ENCODE measurements at regions not wholly inside any gene's neighbourhood (a gene's known extent, or its start where the extent isn't known, plus 50 kb on each side); places are given as distances from the start of the nearest gene placed in this dataset.
"Not testable (repeated sequence)": the region's sequence is repeated elsewhere in the genome, so short reads cannot be mapped to it uniquely, and the experiment has no call there.

DNA sequence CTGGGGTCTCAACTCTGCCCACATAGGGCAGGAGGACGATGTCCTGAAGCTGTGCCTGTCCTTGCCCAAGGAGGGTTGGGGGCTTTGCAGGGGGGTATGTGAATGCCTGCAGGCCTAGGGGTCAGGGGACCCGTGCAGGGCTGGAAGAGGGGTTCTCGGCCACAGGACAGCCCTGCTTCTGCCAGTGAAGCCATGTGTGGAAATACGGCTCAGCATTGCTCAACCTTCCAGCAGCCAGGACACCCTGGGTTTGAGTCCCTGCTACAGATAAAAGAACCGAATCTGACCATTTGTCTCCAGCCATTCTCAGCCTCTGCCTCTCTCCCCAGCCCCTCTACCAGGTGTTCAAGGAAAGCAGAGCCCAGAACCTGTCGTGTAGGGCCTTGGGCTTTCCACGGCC is 61.9 kb upstream of the SULF2 start:
- not testable (repeated sequence) for DNase-seq (ENCODE audit: low read depth, low spot score)

DNA sequence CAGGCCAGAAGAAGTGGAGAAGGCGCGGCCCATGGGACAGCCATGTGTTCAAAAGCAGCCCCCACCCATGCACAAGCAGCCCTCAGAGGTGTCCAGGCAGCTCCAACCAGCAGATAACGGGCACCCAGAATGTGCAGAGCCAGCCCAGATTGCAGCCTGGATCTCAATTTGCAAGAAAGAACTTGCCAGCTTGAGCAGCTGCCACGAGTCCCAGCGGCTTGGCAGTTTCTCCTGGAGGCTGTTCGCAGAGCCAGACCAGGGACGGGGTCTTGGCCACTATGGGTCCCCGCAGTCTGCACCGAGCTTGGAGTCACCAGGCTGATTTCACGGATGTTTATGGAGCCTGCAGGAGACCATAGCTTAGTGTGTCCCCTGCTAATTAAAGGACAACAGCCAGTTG is 61.4 kb upstream of the SULF2 start:
- DNase-seq (ENCODE audit: low read depth, low spot score) = not testable (repeated sequence)

GRCh38 chr20:47845382-47845977 is 60.2 kb upstream of the SULF2 start:
- DNase-seq (ENCODE audit: low read depth, low spot score) = not testable (repeated sequence)

DNA sequence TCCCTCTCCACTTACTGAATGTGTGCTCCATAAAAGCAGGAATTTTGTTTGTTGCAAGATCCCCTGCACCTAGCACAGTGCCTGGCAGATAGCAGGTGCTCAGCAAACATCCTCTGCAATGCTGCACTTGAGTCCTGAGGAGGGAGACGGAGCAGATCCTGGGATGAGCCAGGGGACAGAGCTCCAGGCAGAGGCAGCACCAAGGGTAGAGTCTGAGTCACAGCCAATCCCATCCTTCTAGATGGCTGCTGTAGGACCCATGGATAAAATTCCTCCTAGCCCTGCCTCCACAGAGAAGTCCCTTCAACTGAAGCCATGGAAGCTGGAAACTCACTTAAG is 59.3 kb upstream of the SULF2 start:
- not testable (repeated sequence) for DNase-seq (ENCODE audit: low read depth, low spot score)

DNA sequence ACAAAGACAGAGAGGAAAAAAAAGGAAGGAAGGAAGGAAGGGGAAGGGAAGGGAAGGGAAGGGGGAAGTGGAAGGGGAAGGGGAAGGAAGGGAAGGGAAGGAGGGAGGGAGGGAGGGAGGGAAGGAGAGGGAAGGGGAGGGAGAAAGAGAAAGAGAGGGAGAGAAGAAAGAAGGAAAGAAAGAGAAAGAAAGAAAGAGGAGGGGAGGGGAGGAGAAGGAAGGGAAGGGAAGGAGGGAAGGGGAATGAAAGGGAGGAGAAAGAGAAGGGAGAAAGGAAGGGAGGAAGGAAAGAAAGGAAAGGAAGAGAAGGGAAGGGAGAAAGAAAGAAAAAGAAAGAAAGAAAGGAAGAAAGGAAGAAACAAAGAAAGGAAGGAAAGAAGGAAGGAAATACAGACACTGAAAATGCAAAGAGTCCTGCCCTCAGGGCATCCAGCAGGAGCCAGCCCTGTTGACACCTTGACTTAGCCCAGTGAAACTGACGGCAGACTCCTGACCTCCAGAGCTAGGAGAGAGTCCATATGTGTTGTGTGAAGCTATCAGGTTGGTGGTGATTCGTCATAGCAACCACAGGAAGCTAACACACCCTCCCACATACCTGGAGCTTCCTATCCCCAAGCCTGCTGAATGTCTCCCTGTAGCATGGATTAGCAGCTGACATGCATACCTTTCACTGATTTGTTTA is 58.7 kb upstream of the SULF2 start:
- DNase-seq (ENCODE audit: low read depth, low spot score) = no peak

- DNase-seq (ENCODE audit: low read depth, low spot score) = not testable (repeated sequence)
Observed at GRCh38 chr20:47842950-47843349, 57.7 kb upstream of the SULF2 start.

- DNase-seq (ENCODE audit: low read depth, low spot score) = not testable (repeated sequence)
Observed at GRCh38 chr20:47842004-47842403, 56.7 kb upstream of the SULF2 start.

DNA sequence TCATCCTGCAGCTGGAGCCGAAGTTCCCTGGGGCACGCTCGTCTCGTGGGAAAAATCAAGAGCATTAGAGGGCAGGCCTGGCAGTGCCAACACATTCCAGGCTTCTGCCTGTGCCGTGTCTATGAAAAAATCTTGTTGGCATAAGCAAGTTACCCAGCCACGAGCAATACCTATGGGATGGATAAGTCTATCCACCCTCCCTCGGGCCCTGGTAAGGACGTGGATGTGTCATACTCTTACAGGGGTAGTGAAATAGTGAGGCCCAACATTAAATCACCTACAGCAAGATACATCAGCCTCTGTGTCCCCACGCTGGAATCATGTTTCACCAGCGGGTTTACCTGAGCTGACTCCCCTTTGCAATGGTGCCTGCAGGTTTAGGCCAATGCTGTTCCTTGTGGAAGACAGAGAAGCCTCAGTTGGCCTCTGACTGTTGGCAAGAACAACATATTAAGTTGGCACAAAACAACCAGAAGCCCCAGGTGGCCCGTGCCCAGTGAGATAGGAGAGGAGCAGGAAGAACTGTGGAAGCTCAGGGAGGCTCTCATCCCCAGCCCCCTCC is 51.1 kb upstream of the SULF2 start:
- DNase-seq (ENCODE audit: low read depth, low spot score) = not testable (repeated sequence)
